DMS53 treated with DMSO at 0.1 percent for 48 hours (cell line): ENCODE measurements at regions not wholly inside any gene's neighbourhood (a gene's known extent, or its start where the extent isn't known, plus 50 kb on each side); places are given as distances from the start of the nearest gene placed in this dataset.
A peak's percentile ranks its signal among the peaks of the same experiment; 100 is the strongest.

Source experiments
- DNase-seq: peaks from one replicate; lab custom pipeline; 2025; ENCODE audit not compliant: unreplicated experiment; lab: John Stamatoyannopoulos, UW

DNA sequence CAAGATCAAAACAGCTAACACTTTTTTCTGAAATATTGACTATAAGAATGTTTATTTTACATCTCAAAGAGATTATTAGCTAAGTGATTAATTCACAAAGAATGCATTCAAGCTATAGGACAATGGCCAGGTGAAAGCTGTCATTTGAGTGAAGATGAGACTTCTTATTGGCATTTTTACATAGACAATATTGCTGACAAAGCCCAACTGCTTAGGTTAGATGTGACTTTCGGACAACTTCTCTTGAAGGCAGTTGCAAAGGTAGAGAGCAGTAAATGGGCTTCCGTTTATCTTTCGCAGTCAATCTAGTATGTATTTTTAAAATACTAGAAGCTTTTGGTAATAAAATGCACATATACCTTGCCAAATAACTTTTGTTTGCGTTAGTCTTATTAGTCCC, 1041.3 kb downstream of the AMY1C start:
- DNase-seq = no peak

DNA sequence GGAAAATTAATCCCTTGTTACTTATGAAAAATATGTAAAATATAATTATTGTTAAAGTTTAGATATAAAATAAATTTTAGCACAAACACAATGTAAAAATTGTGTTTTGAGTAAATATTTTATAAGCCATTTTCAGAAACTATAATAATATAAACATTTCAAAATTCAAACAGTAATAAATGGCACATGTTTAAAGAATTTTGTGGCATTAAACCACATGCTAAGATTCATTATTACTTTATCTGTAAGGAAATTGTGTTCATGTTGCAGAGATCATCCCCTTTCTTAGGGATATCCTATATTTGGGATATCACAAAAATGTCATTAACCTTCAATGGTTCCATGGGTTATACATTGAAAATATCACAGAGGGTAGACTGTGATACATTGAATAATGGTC, 1044.3 kb downstream of the AMY1C start:
- DNase-seq = no peak

DNA sequence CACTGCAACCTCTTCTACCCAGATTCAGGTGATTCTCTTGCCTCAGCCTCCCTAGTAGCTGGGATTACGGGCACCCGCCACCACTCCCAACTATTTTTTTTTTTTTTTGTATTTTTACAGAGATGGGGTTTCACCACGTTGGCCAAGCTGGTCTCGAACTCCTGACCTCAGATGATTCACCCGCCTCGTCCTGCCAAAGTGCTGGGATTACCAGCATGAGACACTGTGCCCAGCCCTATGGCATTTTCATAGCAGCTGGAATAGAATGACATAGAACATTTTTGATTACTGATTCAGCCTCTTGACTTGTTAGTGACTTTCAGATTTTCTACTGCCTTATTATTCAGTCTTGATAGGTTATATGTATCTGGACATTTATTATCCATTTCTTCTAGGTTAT, 1046.2 kb downstream of the AMY1C start:
- DNase-seq = no peak

DNA sequence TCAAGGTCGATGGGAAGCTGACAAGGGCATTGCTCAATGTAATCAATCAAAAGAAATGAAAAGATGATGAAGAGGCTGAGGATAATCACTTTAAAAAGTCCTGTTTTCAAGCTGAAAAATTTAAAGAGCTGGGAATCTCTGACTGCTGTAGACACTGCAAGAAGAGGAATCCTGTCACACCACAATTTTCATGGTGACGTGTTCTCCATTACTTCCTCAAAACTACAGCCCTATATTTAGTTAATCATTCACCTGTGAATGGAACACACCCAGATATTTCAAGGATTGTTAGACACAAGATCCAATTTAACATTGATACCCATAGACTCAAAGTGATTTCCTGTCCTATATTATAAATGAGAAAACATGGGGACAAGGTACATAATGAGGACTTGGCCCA, 1048.3 kb downstream of the AMY1C start:
- DNase-seq = peak; percentile 15

DNA sequence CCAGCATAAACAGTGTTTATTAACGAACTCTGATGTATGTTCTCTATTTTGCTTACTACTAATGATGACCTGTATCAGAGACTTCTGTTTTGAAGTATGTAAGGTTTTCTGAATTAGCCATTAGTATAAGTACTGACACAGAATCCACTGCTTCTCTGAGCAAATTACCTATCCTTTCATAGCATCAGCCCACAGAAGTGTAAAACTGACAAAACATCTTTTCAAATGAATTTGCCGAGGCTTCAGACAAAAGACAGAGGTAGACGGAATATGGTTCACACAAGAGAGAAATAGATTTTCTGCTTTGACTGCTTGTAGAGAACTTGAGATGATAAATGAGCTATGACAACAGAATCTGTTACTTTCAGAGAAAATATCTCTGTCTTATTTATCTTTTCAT, 1051.6 kb downstream of the AMY1C start:
- no peak for DNase-seq

DNA sequence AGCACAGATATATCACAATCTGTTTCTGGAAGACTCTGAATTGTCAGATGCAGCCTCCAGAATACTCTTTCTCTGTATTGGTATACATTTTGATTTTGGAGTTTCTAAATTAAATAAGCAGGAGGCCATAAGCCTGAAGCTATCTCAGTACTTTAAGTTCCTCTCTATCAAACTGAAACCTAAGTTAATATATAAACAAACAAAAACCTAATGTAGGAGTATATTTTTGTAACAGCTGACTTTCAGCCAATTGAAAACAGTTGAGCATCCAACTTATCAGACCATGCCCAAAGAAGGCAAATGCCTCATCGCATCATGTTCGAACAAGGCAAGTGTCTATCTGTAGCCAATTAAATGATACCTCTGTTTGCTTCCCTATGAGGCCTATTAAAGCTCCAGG, 1054.4 kb downstream of the AMY1C start:
- DNase-seq = no peak

DNA sequence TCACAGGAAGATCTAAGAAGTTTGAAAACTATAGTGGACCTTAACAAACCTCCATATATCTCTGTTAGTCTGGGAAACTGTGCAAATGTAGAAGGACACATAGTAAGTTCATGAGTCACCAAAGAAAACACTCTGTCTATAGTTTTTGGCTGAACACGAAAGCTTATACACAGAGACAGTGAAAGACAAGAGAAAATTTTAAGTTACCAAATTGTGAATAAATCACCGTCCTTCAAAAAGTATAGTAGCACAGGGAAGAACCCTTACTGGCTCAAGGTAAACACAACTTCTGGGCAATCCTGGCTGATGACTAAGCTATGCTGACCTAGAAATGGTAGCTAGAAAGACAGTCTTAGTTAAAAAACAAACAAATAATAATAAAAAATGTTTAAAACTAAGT, 1057.9 kb downstream of the AMY1C start:
- DNase-seq = no peak

DNA sequence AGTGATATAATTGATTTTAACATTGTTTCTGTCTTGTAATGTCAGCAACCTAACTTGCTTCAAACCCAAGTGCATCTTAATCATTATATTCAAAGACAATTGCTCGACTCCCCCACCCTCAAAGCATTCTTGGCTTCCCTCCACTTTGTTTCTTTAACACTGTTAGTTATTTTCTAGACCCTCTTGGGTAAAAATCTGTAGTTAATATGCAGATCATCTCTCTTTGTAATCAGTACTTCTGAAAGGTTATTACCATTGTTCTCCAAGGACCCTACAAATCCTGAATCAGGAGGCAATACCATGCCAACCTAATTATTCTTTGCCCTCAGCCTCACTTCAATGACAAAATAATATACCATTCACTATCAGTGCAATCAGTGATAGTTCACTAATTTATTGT, 1075.7 kb downstream of the AMY1C start:
- no peak for DNase-seq

DNA sequence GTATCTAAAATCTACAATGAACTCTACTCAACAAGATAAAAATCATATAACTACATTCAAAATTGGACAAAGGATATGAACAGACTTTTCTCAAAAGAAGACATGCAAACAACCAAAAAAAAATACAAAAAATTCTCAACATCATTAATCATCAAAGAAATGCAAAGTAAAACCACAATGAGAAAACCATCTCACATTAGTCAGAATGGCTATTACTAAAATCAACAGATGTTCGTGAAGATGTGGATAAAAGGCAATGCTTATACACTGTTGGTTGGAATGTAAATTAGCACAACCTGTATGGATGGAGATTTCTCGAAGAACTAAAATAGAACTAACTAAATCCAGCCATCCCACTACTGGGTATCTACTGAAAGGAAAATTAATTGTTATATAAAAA, 1080.8 kb downstream of the AMY1C start:
- no peak for DNase-seq

DNA sequence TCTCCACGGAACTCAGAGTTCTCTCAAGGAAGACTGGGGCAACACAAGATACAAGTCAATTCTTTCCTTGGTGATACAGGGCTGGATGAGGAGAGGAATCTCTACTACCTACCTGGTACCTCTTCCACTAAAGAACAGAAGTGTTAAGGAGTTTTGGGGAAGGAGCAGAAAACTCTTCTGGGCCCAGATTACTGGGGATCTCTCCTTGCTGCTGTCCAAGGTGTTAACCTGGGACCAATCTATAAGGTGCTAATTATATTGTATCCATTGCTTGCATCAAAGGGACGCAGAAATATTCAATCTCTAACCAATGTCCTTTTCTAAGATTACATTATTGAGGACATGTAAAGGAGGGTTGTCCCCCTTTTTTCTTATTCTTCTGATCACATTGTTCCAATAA, 1102.5 kb downstream of the AMY1C start:
- no peak for DNase-seq

DNA sequence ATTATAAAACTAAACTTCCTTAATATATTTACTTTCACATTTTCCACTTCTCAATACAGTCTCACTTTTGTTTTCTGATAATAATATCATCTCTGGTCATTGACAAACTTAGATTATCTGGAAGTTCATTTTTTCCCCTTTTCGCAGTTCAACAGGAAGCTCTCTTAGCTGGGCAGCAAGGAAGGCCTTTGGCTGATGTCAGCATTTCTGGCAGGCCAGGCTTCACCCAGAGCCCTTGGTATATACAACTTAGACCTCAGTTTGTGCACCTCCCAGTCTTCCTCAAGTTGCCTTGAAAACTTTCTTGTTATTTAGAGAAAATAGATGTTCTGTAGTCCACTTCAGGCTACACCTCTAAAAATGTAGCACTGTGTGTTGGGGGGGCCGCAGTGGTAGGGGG, 1103.6 kb downstream of the AMY1C start:
- no peak for DNase-seq

DNA sequence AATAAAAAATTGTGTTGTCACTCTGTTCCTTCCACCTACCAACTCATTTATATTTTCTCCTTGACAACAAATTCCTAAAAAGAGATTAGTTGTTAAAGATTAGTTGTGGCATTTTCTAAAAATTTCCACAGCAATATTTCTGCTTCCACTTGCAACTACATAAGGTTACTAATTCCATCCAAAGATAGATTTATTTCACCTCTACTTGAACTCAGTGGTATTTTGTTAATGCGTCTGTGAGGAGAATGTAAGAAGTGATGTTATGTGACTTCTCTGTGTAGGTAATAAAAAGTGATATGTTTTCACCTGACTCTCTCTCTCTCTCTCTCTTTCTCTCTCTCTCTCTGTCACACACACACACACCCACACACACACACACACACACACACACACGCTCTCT, 1104.8 kb downstream of the AMY1C start:
- no peak for DNase-seq

DNA sequence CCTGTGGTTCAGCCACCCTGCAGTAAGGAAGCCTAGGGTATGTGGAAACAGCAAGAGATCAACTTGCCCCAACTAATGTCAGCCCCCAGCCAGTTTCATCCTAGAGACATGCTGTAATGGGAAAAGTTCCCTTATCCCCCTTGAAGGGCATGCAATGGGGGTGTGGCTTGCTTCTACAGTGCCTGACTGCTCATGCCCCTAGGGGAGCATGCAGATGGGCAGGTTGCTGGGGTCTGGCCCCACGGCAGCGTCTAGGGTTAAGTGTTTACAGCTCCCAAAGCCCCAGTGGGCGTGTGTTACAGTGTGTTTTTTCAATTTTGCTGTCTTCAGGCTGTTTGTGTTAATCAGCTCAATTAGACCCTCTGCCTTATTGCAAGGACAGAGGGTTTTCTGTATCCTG, 1105.9 kb downstream of the AMY1C start:
- DNase-seq = no peak

DNA sequence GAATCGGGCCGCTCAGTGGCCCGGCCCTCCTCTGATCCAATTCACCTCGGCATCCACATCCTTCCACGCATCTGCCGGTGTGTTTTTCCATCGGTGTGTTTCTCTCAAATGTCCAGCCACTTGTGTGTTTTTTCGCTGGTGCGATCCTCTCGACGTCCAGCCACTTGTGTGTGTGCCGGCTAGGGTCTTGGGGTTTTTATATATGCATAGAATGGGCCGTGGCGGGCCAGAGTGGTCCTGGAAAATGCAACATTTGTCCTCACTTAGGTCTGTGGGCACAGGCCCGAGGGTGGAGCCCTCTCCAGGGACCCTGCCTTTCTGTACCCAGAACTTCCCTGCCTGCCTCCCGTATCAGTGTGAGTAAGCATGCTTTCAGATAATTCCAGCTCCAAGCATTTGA, 1106.4 kb downstream of the AMY1C start:
- no peak for DNase-seq

DNA sequence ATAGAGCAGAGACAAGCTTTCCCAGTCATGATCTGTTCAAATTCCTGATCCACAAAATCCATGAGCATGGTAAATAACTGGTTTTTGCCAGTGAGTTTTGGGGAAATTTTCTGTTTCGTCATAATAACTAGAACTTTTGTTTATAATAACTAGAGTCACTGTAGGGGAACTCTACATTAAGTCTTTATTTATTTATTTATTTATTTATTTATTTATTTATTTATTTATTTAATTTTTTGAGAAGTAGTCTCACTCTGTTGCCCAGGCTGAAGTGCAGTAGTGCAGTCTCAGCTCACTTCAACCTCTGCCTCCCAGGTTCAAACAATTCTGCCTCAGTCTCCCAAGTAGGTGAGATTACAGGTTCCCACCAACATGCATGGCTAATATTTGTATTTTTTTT, 1106.8 kb downstream of the AMY1C start:
- no peak for DNase-seq

DNA sequence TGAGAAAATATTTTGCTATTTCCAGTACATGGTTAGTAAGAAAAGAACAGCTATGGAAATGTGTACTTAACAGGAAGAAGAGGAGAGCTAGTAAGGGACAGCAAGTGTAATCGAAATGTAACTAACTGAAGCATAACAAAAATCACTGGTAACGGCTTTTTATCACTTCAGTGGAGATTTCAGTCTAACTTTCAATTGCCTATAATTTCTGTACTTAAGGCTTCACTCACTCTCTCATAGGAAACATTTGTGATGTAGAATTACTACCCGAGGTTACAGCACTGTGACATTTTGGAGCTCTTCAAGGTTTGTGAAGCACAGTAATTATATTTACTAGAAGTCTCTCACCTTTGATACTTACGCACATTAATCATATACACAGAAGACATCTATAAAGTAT, 1119.1 kb downstream of the AMY1C start:
- no peak for DNase-seq

DNA sequence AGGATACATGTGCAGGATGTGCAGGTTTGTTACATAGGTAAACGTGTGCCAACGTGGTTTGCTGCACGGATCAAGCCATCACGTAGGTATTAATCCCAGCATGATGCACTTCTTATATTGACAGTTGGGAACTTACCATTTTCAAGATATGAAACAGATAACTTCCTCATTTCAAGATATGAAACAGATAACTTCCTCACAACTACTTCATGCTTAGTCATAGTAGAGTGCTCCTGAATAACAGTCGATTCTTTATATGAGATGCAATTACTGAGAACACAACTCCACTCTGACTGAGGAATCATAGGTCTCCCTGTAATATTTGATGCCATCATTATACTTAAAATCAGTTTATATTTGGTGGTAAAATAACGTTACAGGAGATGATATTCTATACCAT, 1124.3 kb downstream of the AMY1C start:
- no peak for DNase-seq

DNA sequence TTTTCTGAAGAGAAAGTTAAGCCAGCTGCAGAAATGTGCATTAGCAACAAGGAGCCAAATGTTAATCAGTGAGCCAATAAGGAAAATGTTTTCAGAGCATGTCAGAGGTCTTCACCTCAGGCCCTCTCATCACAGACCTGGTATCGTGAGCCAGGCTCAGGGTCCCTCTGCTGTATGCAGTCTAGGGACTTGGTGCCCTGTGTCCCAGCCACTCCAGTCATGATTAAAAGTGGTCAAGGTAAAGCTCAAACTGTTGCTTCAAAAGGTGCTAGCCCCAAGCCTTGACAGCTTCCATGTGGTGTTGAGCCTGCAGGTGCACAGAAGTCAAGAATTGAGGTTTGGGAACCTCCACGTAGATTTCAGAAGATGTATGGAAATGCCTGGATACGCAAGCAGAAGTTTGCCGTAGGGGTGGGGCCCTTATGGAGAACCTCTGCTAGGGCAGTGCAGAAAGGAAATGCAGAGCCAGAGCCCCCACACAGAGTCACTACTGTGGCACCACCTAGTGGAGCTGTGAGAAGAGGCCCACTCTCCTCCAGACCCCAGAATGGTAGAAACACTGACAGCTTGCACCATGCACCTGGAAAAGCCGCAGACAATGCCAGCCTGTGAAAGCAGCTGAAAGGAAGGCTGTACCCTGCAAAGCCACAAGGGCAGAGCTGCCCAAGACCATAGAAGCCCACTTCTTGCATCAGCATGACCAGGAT, 1128.7 kb downstream of the AMY1C start:
- DNase-seq = no peak

DNA sequence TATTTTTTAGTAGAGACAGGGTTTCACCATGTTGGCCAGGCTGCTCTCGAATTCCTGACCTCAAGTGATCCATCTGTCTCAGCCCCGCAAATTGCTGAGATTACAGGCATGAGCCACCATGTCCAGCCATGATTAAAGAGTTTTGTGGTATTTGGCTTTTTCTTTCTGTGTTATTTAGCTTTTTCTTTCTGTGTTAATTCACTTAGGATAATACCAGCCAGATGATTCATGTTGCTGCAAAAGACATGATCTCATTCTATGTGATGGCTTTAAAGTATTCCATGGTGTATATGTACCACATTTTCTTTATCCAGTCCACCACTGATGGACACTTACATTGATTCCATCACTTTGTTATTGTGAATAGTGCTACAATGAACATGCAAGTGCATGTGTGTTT, 1135.2 kb downstream of the AMY1C start:
- no peak for DNase-seq

DNA sequence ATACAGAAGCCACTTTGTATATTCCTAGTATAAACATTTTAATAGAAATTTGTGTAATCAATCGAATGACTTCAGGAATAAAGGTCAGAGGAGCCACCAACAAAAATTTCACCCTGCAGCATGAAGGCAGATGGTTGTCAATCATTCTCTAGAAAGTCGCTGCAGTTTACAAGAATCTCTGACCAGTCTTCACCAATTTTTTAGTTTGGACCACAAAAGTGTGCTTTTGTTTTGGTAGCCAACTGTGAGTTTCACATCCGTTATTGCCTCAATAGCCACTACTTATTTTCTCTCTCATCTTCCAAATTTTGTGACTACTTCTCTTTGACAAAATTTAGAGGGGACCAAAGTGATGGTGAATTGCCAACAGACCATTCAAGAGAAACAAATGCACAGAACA, 1155.6 kb downstream of the AMY1C start:
- DNase-seq = no peak

DNA sequence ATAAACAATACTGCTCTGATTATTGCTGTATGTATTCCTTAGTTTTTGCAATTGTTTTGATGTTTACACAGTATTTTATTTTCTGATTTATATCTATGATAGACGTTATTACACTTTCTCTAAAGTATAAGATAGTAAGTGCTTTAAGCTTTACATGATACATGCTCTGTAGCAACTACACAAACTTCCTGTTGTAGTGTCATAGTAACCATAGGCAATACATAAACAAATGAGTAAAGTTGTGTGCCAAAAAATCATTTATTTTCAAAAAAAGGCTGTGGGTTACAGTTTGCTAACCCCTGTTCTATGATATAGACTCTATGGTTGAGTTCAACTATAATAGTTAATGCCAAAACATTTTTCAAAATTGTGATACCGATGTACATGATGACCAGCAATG, 1156.4 kb downstream of the AMY1C start:
- DNase-seq = no peak

DNA sequence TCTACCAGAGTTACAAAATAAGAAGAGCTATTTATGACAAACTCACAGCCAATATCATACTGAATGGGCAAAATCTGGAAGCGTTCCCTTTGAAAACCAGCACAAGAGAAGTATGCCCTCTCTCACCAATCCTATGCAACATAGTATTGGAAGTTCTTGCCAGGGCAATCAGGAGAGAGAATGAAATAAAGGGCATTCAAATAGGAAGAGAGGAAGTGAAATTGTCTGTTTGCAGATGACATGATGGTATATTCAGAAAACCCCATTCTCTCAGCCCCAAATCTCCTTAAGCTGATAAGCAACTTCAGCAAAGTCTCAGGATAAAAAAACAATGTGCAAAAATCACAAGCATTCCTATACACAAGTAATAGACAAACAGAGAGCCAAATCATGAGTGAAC, 1169.5 kb downstream of the AMY1C start:
- DNase-seq = no peak

DNA sequence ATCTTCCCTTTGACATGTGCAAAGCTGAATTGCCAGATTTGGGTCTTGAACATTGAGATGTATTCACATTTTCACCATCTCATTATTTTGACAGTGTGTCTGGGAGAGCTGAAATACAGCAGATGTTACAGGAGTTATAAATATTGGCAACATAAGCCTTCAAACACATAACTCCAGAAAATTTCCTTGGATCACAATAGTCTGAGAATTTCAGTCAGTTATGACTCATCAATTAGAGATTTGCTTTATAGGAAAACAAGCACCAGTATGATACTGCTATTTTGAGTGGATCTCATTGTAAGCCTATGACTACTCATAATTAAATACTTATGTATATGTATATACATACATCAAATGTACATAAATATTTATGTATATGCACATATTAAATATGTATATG, 1171.8 kb downstream of the AMY1C start:
- no peak for DNase-seq

DNA sequence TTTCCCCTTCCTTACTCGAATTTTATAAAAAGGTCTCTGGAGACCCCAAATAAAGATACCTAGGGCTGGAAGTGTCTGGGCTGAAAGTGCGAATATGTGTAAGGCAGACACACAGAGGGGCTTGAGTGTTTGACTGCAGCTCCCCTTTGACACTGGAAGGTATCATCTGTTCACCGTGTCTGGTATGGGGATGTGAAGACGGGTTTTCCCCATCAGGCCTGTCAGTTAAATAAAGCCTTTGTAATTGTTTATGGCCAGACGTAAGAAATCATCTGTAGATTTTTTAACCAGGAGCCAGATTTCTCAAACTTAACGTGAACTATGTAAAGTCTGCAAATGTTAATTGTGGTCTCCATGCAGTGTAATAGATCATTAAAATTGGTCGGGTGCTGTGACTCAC, 1173.4 kb downstream of the AMY1C start:
- no peak for DNase-seq
